COLO668 (cell line): ENCODE measurements at regions not wholly inside any gene's neighbourhood (a gene's known extent, or its start where the extent isn't known, plus 50 kb on each side); places are given as distances from the start of the nearest gene placed in this dataset.

Experiments used
- DNase-seq: peaks from one replicate; lab custom pipeline; 2025; ENCODE audit not compliant: unreplicated experiment; lab: John Stamatoyannopoulos, UW

DNA sequence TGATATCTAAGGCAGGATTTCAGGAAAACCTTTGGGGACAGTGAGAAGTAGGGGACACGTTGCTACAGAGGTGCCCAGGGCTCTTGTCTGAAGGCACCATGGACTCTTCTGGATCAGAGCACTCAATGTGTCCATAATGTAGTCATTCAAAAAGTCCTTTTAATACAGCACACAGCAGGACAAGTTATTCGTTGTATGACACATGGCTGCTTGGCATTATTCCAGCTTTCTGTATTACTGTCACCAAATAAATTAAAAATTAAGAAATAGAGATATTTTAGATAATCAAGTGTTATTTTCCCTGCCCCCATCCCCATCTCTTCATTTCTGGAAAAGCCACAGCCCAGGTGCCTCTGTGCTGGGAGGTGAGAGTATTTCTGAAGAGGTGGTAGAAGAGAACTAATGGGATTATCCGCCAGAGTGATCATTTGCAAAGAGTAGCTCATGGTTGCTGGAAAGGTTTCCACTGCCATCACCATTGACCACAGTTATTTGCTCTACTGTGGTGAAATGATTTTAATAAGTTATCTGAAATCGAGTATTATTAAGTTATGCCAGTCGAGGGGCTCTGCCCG is 83.0 kb downstream of the CXCL12 start:
- no peak for DNase-seq

DNA sequence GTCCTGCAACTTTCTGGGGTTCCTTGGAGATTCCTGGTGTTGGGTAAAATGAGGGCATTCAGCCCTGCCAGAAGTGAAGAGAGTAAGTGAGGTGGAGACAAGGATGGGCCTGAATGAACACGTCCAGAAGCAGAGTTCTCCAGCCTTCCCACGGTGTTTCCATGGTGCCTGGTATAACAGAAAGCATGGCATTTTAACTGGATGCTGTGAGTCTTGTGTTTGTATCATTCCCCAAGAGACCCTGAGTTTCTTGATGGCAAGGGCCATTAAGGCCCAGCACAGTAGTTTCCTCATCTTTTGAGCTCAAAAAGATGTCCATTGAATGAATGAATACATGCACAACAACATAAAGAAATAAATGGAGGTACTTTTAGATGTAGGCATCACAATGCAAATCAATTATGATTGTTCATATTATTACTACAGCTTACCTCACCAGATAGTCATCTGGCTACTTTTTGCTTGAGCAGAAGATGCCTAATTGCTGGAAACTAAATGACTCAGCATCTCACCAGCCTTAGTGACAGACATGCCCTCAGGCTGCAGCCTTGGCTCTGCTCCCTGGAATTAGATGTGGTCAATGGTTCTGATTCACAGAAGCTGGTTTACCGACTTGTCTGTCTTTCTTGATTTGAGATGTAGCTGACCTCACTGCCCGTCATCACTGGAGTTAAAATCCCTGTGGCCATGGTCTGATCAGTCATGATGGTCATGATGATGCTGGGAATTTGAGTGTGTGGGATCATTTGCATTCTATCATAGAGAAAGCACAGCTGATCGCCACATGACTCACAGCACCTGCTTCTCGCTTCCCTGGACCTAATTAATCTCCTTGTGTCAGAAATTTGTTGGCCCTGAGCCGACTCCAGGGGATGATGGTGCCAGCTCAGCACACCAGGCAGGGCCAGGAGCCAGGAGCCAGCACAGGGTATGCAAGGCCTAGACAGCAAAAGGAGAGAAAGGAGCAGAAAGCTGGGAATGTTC is 83.9 kb downstream of the CXCL12 start:
- peak; percentile 74 for DNase-seq

DNA sequence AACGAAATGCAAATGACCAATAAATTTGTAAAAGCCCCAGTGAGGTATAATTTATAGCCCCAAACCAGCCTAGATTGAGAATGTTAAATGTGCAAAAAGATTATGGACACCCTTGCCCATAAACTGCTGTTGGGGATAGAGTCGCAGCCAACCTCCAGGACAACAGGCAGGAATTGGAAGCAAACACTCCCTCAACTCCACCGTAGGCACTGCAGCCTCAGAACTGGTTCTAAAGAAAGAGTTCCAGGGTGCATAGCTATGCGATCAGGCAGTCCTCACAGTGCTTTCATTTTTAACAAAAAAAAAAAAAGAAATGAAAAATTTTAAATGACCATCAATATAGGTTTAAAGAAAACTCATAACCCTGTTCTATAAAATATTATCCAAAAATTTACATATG is 86.2 kb downstream of the CXCL12 start:
- DNase-seq, result no peak

DNA sequence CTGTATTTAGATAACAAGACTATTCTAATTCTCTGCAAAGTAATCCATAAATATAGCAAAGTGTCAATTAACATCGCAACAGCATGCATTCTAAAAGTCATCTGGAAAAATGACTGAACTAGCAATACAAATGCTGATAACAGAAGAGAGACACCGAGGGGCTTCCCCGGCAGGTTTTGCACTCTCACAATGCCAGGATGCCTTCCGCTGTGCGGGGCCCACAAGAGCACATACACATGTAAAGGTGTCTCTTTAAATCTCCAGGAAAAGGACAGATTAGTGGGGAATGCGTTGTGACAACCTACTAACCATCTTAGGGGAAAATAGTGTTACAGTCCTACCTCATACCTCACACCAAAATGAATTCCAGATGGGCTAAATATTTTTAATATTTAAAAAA is 86.9 kb downstream of the CXCL12 start:
- DNase-seq, result no peak

DNA sequence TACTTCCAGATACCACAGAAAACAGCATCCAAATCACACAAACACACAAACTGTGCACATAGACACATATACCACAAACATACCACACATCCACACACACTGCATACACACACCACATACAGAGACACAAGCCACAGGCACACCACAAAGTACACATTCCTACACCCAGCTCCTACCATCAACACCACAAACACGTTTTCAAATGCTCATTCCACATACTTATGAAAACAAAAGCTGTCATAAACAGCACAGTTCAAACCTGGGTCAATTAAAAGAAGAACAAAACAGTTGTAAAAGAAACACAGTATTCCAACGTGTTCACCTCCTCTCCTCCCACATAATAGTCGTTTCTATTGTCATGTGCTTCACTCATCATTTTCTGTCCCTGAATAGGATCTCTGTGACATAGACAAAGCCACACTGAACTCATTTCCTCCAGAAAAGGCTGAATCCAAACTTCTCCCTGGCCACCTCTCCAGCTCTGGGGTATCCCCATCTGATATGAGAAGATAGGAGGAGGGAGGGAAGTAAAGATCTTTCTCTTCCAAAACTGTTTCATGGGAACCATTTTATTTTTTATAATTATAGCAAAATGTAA is 89.2 kb downstream of the CXCL12 start:
- no peak for DNase-seq

DNA sequence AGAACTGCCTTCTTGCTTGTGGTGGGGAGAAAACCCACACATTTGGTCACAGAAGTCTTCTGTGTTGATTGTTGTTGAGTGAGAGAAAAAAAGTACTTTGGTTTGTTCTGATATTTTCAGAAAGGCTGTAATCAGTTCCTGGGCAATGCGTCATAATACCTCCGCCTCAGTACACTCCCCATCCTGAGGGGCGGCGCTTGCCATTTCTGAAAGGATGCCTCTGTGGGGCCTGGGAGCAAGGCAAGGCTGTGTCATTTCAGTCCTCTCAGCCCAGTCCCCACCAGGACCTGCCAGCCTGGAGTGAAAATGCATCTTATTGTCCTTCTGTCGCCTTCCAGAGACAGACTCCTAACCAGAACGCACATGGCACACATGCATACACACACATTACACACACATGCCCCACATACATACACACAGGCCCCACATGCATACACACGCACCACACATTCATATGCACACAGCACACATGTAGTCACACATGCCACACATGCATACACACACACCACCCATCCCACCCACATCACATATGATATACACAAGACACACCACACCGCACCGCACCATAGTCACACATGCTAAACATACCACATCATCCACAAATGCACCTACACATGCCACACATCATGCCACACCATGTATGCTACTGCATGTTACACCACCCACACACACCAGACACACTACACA is 90.0 kb downstream of the CXCL12 start:
- no peak for DNase-seq

DNA sequence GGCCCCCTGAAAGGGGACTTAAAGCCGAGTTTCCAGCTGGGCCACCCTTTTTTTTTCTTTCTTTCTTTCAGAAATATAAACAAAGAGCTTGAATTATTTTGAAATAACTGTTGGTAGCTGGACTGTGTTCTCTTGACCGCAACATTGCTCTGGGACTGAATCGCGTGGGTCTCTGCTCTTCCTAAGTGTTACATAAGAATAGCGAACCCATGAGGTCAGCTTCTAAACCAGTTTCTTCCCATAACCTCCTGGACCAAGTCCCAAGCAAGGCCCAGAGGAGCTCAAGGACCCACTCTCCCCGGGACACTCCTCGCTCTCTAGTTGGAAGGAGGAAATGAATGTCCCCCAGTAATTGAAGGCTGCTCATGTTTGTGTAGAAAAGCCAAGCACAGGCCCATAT is 91.1 kb downstream of the CXCL12 start:
- no peak for DNase-seq

DNA sequence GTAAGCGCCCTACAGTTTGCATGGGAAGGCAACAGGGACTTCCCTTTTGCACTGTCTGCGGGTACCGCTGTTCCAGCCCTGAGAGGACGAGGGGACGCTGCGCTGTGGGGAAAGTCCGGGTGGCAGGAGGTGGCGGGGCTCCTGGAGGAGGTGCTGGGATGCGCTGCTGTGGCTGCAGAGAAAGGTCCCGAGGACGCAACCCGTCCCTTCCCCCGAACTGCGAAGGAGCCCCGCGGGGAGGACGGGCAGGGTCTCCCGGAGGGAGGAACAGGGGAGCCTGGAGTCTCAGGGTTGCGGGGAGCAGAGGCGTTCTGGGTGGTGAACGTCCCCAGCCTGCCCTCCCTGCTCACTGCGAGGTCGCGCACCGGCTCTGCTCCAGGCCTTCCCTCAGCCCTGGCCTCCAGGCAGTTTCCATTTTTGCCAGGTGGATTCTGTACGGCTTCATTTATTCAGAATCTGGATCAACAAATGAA is 91.6 kb downstream of the CXCL12 start:
- DNase-seq, result no peak

DNA sequence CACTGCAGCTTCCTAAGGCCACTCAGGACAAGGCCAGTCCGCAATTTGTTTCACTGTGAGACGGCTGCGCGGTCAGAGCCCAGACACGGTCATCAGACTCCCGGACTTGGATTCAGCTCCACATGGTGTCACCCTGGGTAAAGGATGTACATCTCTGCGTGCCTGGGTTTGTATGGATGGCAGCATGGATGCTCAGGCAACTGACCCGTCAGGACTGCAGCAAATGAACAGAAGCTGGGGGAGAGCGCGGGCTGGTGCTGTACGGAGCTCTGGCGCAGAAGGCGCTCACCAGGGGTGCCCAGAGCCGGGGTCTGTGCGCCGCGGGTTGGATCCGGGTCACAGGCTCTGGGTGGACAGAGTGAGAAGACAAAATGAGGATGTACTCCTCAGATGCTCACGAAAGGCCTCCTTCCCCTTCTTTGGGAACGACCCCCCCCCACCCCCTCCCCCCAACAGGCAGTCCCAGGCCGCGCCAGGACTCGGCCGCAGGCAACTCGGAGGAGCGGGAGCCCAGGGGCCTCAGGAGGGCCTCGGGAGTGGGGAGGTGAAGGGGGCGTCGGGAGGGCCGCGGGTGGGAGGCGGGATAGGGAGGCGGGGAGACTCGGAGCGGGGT is 92.4 kb downstream of the CXCL12 start:
- DNase-seq, result no peak

DNA sequence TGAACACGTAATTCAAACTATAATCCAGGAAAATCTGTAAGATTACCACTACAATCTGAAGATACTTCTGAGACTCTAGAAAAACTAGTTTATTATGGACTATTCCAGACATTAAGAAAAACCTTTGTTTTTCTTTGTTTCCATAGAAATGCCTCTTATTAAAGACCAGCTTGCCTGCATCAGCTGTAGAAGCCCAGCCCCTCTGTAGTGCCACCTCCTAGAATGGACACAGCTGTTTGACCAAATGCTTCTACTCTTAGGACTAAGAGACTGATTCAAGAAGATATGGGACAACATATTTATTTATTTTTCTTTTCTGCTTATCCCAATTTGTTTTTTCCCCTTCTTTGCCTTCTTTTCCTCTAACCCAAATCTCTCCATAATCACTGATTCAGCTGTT is 93.8 kb downstream of the CXCL12 start:
- no peak for DNase-seq

DNA sequence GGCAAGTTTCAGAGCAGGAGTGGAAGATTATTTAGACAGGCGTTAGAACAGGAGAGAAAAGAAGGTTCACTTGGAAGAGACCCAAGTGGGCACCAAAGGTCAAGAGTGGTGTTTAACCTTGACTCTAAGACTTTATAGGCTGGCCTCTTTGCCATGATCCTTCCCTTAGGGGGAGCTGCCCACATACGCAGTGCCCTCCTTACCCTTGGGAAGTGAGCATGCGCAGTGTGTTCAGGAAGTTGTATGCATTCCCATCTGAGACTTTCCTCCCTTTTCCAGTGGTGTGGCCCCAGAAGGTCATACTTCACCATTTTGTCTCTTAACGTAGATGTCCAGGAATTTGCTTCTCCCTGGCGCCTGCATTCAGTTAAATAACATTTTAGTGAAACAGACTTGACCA is 95.8 kb downstream of the CXCL12 start:
- DNase-seq, result no peak

DNA sequence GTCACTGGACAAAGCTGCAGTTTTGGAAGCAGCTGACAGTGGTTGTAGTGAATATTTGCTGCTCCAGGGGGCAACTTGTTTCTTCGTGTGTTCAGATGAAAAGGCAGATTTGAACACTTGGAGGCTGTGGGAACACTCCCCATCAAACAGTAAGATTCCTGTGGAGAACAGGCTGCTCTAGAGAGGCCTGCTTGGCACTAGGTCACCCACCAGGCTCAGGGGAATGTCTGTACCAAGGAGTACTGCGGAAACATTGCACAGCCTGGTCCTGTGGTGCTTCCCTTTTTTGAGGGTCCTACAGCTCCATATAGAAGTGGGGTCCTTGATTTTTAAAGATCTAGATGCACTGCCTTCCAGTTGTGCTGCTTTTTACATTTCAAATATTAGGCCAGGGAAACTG is 97.5 kb downstream of the CXCL12 start:
- DNase-seq, result no peak

DNA sequence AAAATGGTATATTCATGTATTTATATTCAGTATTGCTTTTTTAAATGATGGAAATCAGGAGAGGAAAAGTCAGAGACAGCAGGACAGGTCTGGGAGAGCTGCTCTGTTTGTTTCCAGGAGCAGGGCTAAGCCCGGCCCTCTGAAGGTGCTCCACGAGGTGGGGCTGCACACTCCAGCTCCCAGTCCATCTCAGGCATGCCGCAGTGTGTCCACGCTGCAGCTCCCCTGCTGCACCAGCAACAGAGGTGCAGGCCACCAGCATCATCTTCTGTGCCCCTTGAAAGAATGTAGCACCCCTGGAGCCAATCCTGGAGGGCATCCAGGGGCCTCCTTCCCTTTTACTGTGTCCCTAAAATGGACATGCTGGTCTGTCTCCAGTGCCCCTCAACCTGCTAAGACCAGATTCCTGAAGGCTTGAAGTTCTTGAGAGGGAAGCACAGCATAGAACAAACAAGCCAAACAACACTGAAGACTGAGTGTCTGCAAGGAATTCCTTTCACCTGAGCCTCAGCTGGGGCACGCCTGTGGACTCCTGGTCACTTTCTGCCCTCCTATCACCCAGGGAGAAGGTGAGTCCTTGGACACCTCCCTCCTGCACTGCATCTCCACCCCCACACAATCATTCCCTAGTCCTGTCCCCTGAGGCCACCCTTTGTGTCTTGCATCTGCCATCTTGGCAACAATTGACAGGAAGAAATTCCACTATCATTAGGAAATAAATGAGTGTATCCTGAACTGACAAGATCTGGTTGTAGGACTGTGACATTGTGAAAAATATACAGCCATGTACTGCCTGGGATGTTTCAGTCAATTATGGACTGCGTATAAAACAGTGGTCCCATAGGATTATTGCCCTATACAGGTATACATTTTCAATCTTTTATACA is 100.5 kb downstream of the CXCL12 start:
- DNase-seq, result no peak

DNA sequence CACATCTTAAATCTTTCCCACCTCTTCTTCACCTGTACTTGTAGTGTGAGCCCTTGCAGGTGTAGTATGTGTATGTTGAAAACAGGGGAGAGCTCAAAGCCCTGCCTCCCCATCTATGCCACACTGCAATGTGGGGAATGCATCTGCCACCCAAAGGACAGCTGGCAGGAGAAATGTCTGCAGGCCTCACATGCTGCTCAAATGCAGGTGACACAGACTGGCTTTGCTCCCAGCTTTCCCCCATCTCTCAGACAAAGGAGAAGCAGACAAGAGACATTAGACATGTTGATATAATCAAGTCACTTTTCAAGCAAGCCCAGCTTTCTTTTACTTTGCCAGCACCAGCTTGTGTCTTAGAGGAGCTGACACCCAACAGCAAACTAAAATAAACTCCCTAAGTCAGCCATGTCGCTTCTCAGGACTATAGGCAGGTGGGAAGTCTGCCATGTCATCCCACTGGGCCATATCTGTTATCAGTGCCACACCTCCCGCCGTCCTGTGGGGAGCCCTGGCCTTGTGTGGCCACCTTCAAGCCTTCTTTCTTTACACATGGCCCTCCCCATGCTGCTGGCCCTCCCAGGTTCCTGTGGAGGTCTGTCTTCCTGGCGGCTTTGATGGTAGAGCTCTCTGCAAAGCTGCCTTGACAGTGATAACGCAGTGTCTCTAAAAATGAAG is 102.1 kb downstream of the CXCL12 start:
- DNase-seq, result no peak

DNA sequence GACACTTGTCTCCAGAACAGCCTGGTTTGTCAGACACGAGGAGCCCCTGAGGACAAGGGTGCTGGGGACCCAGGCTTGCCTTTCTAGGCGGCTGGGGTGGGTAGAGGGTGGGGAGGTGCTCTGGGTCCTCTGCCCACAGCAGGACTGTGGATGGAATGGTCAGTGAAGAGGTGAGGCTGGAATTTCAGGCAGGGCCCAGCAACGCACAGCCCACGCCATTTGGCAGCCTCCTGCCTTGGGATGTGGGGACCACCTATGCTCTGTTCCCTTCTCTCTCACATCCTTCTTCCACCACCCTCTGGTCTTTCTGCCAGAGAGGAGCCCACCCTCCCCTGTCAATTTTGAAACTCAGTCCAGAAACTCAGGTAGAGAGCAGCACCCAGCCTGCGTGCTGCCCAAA is 103.2 kb downstream of the CXCL12 start:
- no peak for DNase-seq

DNA sequence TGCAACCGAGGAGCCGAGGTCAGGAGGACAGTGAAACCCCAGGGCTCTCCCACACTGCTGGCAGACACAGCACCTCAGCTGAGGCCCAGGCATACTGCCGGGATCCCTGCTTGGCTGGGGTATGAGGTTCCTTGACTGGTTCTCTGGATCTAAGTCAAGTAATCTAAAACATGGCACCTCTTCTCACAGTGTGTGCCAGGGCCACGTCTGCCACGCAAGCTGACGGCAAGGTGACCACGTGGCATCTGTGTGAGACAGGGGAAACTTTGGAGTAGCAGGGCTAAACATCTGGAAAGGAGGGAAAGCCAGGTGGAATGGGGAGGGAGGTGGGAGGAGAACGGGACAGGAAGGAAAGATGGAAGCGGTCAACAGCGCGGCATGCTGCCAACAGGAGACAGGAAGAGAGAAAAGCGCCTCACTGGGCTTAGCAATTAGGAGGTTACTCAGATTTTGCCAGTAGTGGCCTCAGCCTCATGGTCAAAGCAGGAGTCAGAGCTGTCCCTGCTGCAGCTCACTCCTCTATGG is 103.7 kb downstream of the CXCL12 start:
- no peak for DNase-seq

DNA sequence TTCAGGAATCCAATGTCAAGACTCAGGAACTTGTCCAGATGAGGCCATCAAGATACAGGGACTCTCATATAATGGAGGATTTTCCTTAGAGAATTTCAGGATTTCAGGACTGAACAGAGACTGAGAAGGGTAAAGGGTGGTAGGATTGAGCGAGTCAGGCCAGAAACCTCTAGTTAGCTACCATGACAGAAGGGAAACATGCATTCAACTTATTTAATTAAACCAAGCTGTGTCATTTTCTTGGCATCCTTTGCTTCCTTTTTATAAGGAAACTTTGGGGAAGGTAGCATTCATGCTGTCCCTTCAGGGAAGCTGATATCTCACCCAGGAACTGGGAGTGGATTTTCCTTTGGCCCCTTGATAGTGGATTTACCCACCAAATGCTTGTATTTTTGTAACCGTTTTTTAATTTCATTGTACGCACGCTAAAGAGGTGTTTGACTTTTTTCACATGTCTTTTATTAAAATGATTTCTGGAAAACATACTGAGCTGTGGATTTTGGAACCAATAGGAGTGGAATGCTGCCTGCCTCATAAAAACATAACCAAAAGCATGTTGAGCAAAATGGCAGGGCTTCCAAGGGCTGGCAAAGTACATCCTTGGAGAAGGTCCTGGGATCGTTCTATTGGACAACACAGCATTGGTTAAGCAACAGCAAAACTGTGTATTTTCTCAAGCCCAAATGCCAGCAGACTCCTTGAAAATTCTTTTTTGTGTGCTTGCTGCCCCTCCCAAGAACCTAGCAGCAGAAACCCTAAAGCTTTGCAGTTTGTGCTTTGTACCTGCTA is 104.5 kb downstream of the CXCL12 start:
- no peak for DNase-seq

DNA sequence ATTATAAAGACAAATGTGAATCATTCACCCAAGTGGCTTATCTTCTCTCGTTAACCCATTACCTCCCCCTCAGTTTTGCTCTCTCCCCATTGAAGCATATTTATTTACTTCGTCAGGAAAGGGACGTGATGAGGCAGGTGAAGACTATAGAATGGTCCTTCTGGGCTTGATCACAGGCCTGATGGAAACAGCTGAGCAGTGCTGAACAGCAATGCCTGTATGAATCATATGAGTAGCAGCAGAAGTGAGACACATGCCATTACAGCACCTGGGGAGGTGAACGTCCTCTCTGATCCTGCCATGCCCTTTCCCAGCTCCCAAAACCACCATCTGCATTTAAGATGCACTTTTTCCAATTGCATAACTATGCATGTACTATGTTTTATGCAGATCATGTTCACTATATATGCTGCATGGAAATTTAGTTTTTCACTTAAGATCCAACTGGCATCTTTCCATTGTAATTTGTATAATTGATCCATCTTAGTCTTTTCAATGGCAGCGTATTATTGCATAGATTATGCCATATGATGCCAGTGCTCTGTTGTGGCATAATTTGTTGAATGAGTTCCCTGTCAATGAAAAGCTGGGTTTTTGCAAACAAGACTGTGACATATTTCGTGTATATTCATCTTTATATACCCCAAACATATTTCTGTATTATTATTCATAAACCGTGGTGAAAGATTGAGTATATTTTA is 105.3 kb downstream of the CXCL12 start:
- DNase-seq, result no peak
